Testis (tissue), 2 donors: ENCODE measurements at regions not wholly inside any gene's neighbourhood (a gene's known extent, or its start where the extent isn't known, plus 50 kb on each side); places are given as distances from the start of the nearest gene placed in this dataset.

Experiments
- POLR2A ChIP-seq: fragments of 450-650 bp; IDR thresholded peaks from one replicate; pipeline ENCODE4 v1.6.1; 2017; ENCODE audit warnings: antibody characterized with exemption, mild to moderate bottlenecking, moderate library complexity
- TF ChIP-seq, protein P1 (sequence below), 3 experiments: fragments of 450-650 bp in 2 of 3; fragments of 200-600 bp in 1 of 3; sonication (generic) in 1 of 3; IDR thresholded peaks; one replicate each; pipeline ENCODE4 v1.5.1; 2016 to 2019; ENCODE audit warnings: antibody characterized with exemption in 3 of 3, mild to moderate bottlenecking in 2 of 3, moderate library complexity in 1 of 3

DNA sequence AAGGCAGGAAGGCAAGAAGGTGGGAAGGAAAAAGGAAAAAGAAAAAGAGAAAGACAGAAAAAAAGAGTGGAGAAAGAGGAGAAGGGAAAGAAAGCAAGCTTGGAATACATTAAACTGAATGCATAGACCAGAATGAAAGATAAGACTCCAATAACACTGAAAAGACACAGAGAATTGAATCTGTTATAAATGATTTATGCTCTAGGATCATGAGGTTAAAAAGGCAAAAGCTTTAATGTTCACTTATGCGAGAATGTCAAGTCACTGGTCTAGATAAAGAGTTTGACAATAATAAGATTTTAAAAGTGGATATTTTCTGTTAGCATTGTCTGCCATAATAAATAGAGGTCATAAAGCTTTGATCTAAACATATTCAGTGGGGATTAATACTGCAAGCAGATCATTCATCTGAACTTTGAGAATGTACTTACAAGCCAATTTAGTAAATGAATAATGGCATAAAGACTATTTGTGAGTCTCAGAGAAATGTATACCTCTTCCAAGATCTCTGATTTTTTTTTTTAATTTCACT lies 1069.2 kb upstream of the SLC39A10 start:
- TF ChIP-seq, protein P1, sequence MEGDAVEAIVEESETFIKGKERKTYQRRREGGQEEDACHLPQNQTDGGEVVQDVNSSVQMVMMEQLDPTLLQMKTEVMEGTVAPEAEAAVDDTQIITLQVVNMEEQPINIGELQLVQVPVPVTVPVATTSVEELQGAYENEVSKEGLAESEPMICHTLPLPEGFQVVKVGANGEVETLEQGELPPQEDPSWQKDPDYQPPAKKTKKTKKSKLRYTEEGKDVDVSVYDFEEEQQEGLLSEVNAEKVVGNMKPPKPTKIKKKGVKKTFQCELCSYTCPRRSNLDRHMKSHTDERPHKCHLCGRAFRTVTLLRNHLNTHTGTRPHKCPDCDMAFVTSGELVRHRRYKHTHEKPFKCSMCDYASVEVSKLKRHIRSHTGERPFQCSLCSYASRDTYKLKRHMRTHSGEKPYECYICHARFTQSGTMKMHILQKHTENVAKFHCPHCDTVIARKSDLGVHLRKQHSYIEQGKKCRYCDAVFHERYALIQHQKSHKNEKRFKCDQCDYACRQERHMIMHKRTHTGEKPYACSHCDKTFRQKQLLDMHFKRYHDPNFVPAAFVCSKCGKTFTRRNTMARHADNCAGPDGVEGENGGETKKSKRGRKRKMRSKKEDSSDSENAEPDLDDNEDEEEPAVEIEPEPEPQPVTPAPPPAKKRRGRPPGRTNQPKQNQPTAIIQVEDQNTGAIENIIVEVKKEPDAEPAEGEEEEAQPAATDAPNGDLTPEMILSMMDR (IDR thresholded peaks at IDR 0.05): no peak
- TF ChIP-seq POLR2A: no peak
